NCI-H345 treated with DMSO at 0.1 percent for 48 hours (cell line): ENCODE measurements at regions not wholly inside any gene's neighbourhood (a gene's known extent, or its start where the extent isn't known, plus 50 kb on each side); places are given as distances from the start of the nearest gene placed in this dataset.

ENCODE experiments used
- DNase-seq: peaks from one replicate; lab custom pipeline; 2025; ENCODE audit not compliant: unreplicated experiment; lab: John Stamatoyannopoulos, UW

DNA sequence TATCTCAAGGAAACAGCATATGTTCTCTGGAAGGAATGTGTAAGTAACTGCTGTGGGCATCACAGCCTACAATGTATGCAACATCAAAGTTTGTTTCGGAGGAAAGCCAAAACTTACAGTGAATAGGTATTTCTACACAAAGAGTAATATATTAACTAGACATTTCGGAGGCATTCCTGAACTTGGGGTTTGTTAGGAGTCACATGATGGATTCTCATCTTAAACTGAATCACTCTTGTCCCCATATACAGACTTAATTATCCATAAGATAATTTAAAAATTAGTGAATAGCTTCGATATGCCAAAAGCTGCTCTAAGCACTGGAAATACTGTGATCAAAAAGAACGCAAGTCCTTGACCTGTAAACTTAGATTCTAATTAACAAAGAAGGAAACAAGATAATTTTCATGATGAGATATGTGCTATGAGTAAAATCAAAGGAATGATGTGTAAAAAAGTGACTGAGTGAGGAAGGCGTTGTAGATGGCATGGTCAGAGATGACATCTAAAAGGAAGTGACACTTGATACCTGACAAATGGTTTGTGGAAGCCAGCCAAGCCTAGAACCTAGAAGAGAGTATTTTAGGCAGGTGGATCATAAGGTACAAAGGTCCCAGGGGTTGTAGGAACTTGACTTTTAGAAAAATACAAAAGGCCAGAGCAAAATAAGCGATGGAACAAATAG is 273.1 kb downstream of the MRPL39 start:
- DNase-seq, result no peak

- no peak for DNase-seq
Measured at GRCh38 chr21:25331286-25331685, 276.0 kb downstream of the MRPL39 start.

- no peak for DNase-seq
Measured at GRCh38 chr21:25330266-25330665, 277.0 kb downstream of the MRPL39 start.

DNA sequence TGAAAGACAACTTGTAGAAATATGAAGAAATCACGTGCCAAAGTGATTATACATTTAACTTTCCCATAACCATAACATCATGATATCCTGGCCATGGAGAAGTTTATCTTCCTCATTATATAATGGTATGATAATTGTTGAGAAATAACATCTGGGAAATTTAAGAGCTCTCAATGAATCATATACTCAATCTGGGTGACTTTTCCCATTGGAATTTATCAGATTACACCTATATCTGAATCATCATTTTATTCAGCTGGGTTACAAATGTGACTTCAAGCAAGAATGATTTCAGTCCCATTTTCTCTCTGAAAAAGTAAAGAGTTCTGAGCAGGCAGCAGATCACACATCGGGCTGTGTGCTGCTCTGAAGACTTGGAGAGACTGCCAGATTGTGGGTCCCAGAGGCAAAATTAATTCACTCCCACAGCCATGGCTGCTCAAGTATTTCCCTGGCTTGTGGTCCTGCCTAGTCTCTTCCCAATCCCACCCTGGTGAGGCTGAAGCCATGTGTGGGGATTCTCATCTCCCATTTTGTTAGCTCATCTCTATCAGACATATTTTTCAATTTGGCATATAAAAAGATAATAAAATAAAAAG is 278.0 kb downstream of the MRPL39 start:
- DNase-seq, result no peak

DNA sequence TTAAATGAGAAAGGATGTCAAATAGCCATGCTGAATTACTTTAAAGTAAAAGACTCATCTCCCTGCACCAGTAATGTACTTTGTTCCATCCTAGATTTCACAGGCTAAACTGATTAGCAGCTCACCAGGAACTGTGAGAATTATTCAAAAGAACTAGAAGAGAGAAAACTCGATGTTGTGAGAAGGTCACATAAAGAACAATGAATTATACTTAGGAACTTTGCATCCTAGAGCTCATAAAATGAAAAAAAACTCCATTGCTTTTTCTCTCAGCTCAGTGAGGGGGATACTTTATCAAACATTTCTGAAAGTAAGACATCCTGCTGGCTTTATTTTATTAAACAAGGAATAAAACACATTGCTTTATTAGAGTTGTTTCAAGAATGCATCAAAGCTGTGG is 278.5 kb downstream of the MRPL39 start:
- no peak for DNase-seq

DNA sequence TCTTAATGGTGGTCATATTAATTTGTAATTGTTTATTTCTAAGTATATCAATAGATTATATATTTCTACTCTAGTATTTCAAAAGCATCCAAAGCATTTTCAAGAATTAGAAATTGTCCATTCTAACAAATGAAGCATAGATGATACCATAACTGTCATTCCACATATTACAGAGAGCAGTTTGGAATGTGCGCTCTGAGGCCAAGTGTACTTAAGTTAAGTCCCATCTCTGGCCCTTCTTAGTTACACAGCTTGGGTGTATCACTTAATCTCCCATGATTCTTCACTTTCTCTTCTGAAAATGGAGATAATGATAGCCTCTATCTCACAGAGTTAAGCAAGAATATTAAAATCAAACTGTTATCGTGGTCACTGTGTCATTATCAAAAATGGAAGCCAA is 281.1 kb downstream of the MRPL39 start:
- DNase-seq, result no peak

DNA sequence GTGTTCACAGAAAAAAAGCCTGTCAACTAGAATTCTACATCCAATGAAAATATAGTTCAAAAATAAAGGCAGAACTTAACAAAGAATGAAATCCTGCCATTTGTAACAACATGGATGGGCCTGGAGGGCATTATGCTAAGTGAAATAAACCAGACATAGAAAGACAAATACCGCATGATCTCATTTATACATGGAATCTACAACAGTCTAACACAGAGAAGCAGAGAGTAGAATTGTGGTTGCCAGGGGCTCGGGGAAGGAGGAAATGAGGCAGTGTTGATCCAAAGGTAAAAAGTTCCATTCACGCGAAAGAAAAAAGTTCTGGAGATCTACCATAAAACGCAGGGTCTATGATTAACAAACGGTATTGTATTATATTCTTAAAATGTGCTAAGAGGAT is 282.6 kb downstream of the MRPL39 start:
- DNase-seq, result no peak

DNA sequence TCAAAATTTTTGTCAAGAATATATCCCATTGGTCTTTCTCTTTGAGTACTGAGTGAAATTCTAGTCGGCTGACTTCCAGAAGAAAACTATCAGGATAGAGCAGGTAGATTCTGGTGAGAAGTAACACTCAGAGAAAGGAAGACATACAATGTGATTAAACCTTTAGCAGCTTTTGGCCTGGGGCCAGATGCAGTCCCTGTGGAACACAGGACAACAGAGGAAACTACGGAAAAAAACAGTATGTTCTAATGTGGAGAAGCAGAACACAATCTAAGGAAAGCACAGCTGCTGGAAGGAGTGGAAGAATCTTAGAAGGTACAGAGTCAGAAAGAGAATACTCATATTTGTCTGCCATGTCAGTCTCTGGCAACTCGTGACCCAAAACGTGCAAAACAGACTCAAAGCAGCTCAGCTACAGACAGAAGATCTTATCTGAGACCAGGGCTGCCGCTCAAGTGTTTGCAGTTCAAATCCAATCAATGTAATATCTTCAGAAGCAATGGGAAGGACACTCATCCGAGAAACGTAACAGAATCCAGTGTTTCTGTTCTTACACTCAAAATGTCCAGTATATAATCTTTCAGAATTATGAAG is 283.8 kb downstream of the MRPL39 start:
- DNase-seq, result no peak

GRCh38 chr21:25314247-25314646 is 293.0 kb downstream of the MRPL39 start:
- no peak for DNase-seq

GRCh38 chr21:25313829-25314228 is 293.5 kb downstream of the MRPL39 start:
- no peak for DNase-seq

GRCh38 chr21:25307489-25307888 is 299.8 kb downstream of the MRPL39 start:
- no peak for DNase-seq

GRCh38 chr21:25304611-25305010 is 302.7 kb downstream of the MRPL39 start:
- no peak for DNase-seq

DNA sequence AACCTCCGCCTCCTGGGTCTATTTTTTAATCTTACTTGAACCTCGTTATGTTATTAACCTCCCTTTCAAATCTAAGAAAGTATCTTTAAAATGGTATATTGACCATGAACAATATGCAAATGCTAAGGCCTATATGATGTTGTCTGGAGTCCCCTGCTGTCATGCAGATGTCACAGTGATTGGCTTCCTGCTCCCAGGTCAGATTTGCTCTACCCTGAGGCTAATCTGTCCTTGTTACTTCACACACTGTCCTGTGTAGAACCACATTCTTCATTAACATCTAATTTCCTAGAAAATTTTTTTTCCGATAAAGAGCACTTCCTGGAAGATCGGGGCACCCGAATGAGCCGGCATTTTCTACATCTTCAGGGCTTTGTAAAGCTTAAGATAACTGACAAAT is 306.6 kb downstream of the MRPL39 start:
- no peak for DNase-seq

- no peak for DNase-seq
Measured at GRCh38 chr21:25298512-25299491, 308.5 kb downstream of the MRPL39 start.

- DNase-seq, result peak; percentile 19
Measured at GRCh38 chr21:25297117-25297516, 310.2 kb downstream of the MRPL39 start.

DNA sequence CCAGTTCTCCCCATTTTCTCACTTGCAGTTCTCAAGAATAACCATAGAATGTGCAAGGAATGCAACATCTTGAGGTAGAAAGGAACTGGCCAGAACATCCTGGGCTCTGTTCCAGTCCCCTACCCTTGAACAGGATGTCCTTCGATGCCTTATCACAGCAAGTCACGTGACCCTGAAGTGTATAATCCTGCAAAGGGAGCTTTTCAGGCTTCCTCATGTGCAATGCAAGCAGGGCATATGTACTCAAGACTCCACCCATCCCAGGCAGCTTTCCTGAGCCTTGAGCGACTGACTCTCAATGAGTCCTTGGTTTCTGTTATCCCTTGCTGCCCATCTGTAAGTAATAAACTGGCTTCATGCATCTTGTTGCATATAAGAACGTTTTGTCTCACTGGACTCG is 311.0 kb downstream of the MRPL39 start:
- no peak for DNase-seq

GRCh38 chr21:25292396-25292795 is 314.9 kb downstream of the MRPL39 start:
- DNase-seq, result no peak

GRCh38 chr21:25283720-25284119 is 323.6 kb downstream of the MRPL39 start:
- no peak for DNase-seq

GRCh38 chr21:25281134-25281533 is 326.1 kb downstream of the MRPL39 start:
- no peak for DNase-seq

- no peak for DNase-seq
Measured at GRCh38 chr21:25280061-25280460, 327.2 kb downstream of the MRPL39 start.

DNA sequence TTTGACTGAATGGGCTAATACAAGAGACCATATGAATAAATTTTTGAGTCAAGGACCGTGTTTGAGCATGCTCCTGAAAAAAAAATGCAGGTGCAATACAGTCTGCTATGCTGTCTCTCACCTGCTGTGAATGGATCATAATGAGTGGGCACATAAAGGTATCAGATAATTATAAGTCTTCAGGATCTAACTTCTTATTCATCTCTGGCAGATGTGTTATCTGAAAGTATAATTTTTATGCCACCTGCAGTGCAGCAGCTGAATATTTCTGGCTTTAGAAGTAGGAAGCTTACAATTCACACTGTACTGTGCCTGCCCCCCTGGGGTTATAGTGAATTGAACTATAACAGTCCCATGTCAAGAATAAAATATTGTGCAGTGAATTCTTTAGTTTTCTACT is 333.3 kb downstream of the MRPL39 start:
- peak; percentile 43 for DNase-seq
